Mesendoderm (in vitro differentiated cells): ENCODE measurements at regions not wholly inside any gene's neighbourhood (a gene's known extent, or its start where the extent isn't known, plus 50 kb on each side); places are given as distances from the start of the nearest gene placed in this dataset.

ENCODE experiments used
- DNase-seq: peaks from one replicate; pipeline ENCODE4 v3.0.0; 2013
- H2AK5ac ChIP-seq: 2 replicates; pipeline ENCODE4 v1.6.1; 2013; ENCODE audit warnings: low read length, inconsistent platforms
- H2BK120ac ChIP-seq: 2 replicates; pipeline ENCODE4 v1.6.1; 2013; ENCODE audit warnings: low read depth, mild to moderate bottlenecking, low read length, moderate library complexity, mixed read lengths
- H2BK15ac ChIP-seq: replicated peaks from 2 replicates; pipeline ENCODE4 v1.6.1; 2013; ENCODE audit warnings: low read depth, mild to moderate bottlenecking, moderate library complexity
- H2BK5ac ChIP-seq: 2 replicates; pipeline ENCODE4 v1.6.1; 2013; ENCODE audit warnings: low read length, inconsistent platforms
- H3K18ac ChIP-seq: 2 replicates; pipeline ENCODE4 v1.6.1; 2013; ENCODE audit warnings: mild to moderate bottlenecking, low read length, mixed read lengths
- H3K23ac ChIP-seq: one replicate; pipeline ENCODE4 v1.6.1; 2013; ENCODE audit warnings: low read length
- H3K27ac ChIP-seq: 2 replicates; pipeline ENCODE4 v1.5.1; 2013; ENCODE audit warnings: low read depth, mild to moderate bottlenecking, inconsistent platforms, low read length, moderate library complexity
- H3K27me3 ChIP-seq: 2 replicates; pipeline ENCODE4 v1.6.1; 2013; ENCODE audit warnings: low read length, control low read depth, mild to moderate bottlenecking, inconsistent platforms; ENCODE audit not compliant: insufficient read depth, poor library complexity
- H3K36me3 ChIP-seq: 2 replicates; pipeline ENCODE4 v1.6.1; 2013; ENCODE audit warnings: low read length, inconsistent platforms; ENCODE audit not compliant: control insufficient read depth, insufficient read depth
- H3K4ac ChIP-seq: one replicate; pipeline ENCODE4 v1.6.1; 2013; ENCODE audit warnings: low read depth, mild to moderate bottlenecking, low read length, moderate library complexity
- H3K4me1 ChIP-seq: 2 replicates; pipeline ENCODE4 v1.6.1; 2013; ENCODE audit warnings: low read depth, low read length, inconsistent platforms; ENCODE audit not compliant: control insufficient read depth
- H3K4me2 ChIP-seq: 2 replicates; pipeline ENCODE4 v1.6.1; 2013; ENCODE audit warnings: low read length
- H3K4me3 ChIP-seq: 2 replicates; pipeline ENCODE4 v1.5.1; 2013; ENCODE audit warnings: mild to moderate bottlenecking, low read length
- H3K56ac ChIP-seq: one replicate; pipeline ENCODE4 v1.6.1; 2013; ENCODE audit warnings: low read length
- H3K79me1 ChIP-seq: 2 replicates; pipeline ENCODE4 v1.6.1; 2013; ENCODE audit warnings: low read length, inconsistent platforms
- H3K79me2 ChIP-seq: 2 replicates; pipeline ENCODE4 v1.6.1; 2013; ENCODE audit warnings: mild to moderate bottlenecking, low read length; ENCODE audit not compliant: control insufficient read depth, insufficient read depth
- H3K9ac ChIP-seq: 2 replicates; pipeline ENCODE4 v1.6.1; 2013; ENCODE audit warnings: low read length, inconsistent platforms
- H4K5ac ChIP-seq: one replicate; pipeline ENCODE4 v1.6.1; 2013; ENCODE audit warnings: low read length
- H4K8ac ChIP-seq: one replicate; pipeline ENCODE4 v1.6.1; 2013; ENCODE audit warnings: low read depth, mild to moderate bottlenecking, control low read depth, low read length, moderate library complexity
- WGBS: extraction: QIAGEN DNeasy Blood & Tissue Kit; methylation state at CpG from one replicate; pipeline ENCODE4 v1.1.7; 2013; ENCODE audit warnings: low lambda C conversion rate, missing lambda C conversion rate; ENCODE audit not compliant: insufficient coverage; ENCODE audit errors: extremely low coverage; 5-methylcytosine and 5-hydroxymethylcytosine counted together

GRCh38 chr16:54582631-54583250 is 296.2 kb upstream of the IRX3 start:
- Histone ChIP-seq H3K4ac (no peak overlapping the region), H2BK120ac (no peak overlapping the region), H2BK15ac (no peak overlapping the region), H3K56ac (no peak overlapping the region), H3K79me2 (no peaks in the 10 kb centered on the region), H3K4me3 (no peak overlapping the region), H2AK5ac (no peak overlapping the region), H3K36me3 (no peaks in the 10 kb centered on the region), H3K9ac (no peak overlapping the region), H2BK5ac (no peak overlapping the region), H3K27me3 (no peaks in the 10 kb centered on the region), H3K4me2 (no peak overlapping the region), H3K4me1 (peaks cover 3% of the 10 kb centered on the region), H4K8ac (no peak overlapping the region), H3K79me1 (no peaks in the 10 kb centered on the region), H3K18ac (no peak overlapping the region), H3K23ac (no peak overlapping the region), H3K27ac (no peak overlapping the region), H4K5ac (no peak overlapping the region)
- no peak for DNase-seq
- WGBS: no CpG with 5 or more reads among the region's 11 CpGs

DNA sequence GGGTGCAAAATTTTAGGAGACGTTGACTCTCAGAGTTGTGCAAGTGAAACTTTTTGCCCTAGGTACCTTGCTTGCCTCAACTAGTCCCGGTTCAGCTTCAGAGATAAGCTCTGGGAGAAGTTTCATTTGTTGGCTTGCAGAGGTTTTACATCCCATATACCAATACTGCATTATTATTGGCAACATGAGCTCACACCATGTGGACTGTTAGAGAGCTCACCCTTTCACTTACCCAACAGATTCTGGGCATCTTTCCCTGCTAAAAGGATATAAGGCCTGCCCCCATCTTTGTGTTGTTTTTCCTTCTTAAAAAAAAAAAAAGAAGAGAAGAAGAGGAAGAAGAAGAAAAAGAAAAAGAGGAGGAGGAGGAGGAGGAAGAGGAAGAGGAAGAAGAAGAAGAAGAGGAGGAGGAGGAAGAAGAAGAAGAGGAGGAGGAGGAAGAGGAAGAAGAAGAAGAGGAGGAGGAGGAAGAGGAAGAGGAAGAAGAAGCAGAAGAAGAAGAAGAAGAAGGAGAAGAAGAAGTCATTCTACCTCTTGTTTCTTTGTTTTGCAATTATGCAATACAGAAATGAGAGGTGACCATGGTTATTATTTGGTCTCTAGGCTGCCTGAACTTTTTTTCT is 292.6 kb upstream of the IRX3 start:
- H3K79me2 ChIP-seq: no peaks in the 10 kb centered on the region
- no peaks in the 10 kb centered on the region for H3K79me1 ChIP-seq
- H3K4me1 ChIP-seq: no peaks in the 10 kb centered on the region
- WGBS: no CpG with 5 or more reads among the region's 2 CpGs
- no peak overlapping the region for H2AK5ac ChIP-seq
- no peaks in the 10 kb centered on the region for H3K36me3 ChIP-seq
- H4K5ac ChIP-seq: no peak overlapping the region
- H2BK5ac ChIP-seq: no peak overlapping the region
- no peak overlapping the region for H3K27ac ChIP-seq
- no peak overlapping the region for H2BK15ac ChIP-seq
- no peak overlapping the region for H2BK120ac ChIP-seq
- H4K8ac ChIP-seq: no peak overlapping the region
- H3K56ac ChIP-seq: no peak overlapping the region
- H3K23ac ChIP-seq: no peak overlapping the region
- no peak overlapping the region for H3K4me3 ChIP-seq
- no peak overlapping the region for H3K18ac ChIP-seq
- H3K9ac ChIP-seq: no peak overlapping the region
- no peak for DNase-seq
- no peak overlapping the region for H3K4me2 ChIP-seq
- H3K4ac ChIP-seq: no peak overlapping the region
- no peaks in the 10 kb centered on the region for H3K27me3 ChIP-seq

GRCh38 chr16:54577651-54578128 is 291.1 kb upstream of the IRX3 start:
- H3K9ac ChIP-seq: no peak overlapping the region
- H2AK5ac ChIP-seq: no peak overlapping the region
- peak overlapping the region; percentile 44 for H3K56ac ChIP-seq
- peak; percentile 40 for DNase-seq
- H3K79me2 ChIP-seq: no peaks in the 10 kb centered on the region
- no peak overlapping the region for H4K5ac ChIP-seq
- no peak overlapping the region for H2BK5ac ChIP-seq
- H3K27me3 ChIP-seq: no peaks in the 10 kb centered on the region
- no peak overlapping the region for H2BK15ac ChIP-seq
- H3K23ac ChIP-seq: no peak overlapping the region
- no peaks in the 10 kb centered on the region for H3K79me1 ChIP-seq
- H3K4ac ChIP-seq: no peak overlapping the region
- no peak overlapping the region for H3K4me3 ChIP-seq
- no peaks in the 10 kb centered on the region for H3K4me1 ChIP-seq
- no peaks in the 10 kb centered on the region for H3K36me3 ChIP-seq
- no CpG with 5 or more reads among the region's 15 CpGs for WGBS
- no peak overlapping the region for H4K8ac ChIP-seq
- H3K4me2 ChIP-seq: no peak overlapping the region
- no peak overlapping the region for H2BK120ac ChIP-seq
- H3K18ac ChIP-seq: no peak overlapping the region
- no peak overlapping the region for H3K27ac ChIP-seq

DNA sequence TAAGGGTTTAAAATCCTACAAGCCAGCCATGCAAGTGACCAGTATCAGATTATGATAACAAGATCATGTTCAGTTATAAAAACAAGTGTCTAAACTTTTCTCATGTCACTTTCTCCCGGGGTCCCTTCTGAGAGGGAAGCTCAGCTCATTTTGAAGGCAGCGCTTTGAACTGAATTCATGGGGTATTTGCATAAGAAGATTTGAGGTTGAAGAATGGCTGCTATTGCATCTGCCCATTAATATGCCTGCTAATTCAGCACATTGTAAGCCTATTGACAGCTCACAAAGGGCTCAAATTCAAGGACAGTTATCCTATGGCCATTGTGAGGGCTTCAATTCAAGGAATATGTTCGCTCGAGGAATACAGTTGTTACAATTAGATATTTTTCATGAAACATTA is 290.2 kb upstream of the IRX3 start:
- H3K18ac ChIP-seq: no peak overlapping the region
- no peaks in the 10 kb centered on the region for H3K79me2 ChIP-seq
- H3K9ac ChIP-seq: no peak overlapping the region
- H2BK15ac ChIP-seq: no peak overlapping the region
- H3K79me1 ChIP-seq: no peaks in the 10 kb centered on the region
- peak overlapping the region; percentile 61 for H2BK120ac ChIP-seq
- H3K4ac ChIP-seq: no peak overlapping the region
- H3K4me3 ChIP-seq: no peak overlapping the region
- no CpG with 5 or more reads among the region's 4 CpGs for WGBS
- H2BK5ac ChIP-seq: no peak overlapping the region
- no peaks in the 10 kb centered on the region for H3K27me3 ChIP-seq
- H3K36me3 ChIP-seq: no peaks in the 10 kb centered on the region
- H3K27ac ChIP-seq: no peak overlapping the region
- H3K56ac ChIP-seq: no peak overlapping the region
- DNase-seq: no peak
- H4K5ac ChIP-seq: no peak overlapping the region
- no peaks in the 10 kb centered on the region for H3K4me1 ChIP-seq
- H2AK5ac ChIP-seq: no peak overlapping the region
- H3K23ac ChIP-seq: no peak overlapping the region
- H4K8ac ChIP-seq: no peak overlapping the region
- H3K4me2 ChIP-seq: no peak overlapping the region

- Histone ChIP-seq H3K79me1 (no peaks in the 10 kb centered on the region), H3K4me2 (no peak overlapping the region), H2AK5ac (no peak overlapping the region), H3K27me3 (no peaks in the 10 kb centered on the region), H2BK120ac (no peak overlapping the region), H3K18ac (no peak overlapping the region), H3K79me2 (no peaks in the 10 kb centered on the region), H3K23ac (no peak overlapping the region), H2BK15ac (no peak overlapping the region), H4K8ac (no peak overlapping the region), H3K36me3 (no peaks in the 10 kb centered on the region), H3K56ac (no peak overlapping the region), H3K27ac (no peak overlapping the region), H3K9ac (no peak overlapping the region), H4K5ac (no peak overlapping the region), H2BK5ac (no peak overlapping the region), H3K4ac (no peak overlapping the region), H3K4me3 (no peak overlapping the region), H3K4me1 (no peaks in the 10 kb centered on the region)
- DNase-seq: no peak
- no CpG with 5 or more reads among the region's 9 CpGs for WGBS
These were observed 282.6 kb upstream of the IRX3 start for GRCh38 chr16:54568906-54569807.
